ENCODE measurements at regions not wholly inside any gene's neighbourhood (a gene's known extent, or its start where the extent isn't known, plus 50 kb on each side); places are given as distances from the start of the nearest gene placed in this dataset.
"Not testable (repeated sequence)": the region's sequence is repeated elsewhere in the genome, so short reads cannot be mapped to it uniquely, and the experiment has no call there.

DNA sequence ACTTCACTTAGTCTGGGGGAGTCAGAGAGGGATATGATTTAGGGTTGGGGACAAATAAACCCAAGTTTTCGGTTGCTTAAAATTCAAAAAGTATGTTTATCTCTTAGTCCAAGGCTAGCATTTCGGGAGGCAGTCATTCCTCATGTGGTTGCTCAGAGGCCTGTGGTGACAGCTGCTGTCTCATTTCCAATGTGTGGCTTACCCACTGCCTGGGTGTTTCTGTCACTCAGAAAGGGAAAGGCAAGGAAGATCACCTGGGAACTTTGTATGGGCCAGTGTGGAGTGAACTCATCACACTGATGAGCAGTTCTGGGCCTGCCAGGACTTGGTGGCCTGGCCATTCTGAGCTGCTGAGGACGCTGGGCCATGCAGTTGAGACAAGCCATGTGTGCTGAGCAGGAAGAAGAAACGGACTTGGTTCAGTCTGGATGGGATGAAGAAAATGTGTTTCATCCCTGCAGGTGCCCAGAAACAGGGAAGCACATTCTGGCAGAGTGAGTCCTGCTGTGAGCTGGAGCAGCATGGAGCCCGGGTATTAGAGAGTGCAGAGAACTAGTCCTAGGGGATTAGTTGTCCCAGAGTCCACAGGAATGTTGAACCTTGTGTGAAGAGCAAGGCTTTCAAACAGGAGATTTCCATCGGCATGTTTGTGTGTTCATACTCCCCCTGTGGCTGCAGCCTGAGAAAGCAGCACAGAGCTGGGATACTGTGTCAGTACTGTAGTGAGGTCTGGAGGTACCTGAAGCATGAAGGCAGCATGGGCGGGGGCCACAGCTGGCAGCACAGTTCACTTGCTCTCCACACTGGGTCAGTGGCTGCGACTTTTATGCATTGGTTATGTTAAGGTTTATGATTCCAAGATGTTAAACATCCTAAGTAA lies 211.1 kb upstream of the IGFBP3 start:
- no peak overlapping the region for H3K4me3 Mint-ChIP-seq
- no peaks in the 10 kb centered on the region for H3K9me3 Mint-ChIP-seq
- H3K36me3 Mint-ChIP-seq = no peaks in the 10 kb centered on the region
- no peaks in the 10 kb centered on the region for H3K27me3 Mint-ChIP-seq
- no peak overlapping the region for H3K27ac Mint-ChIP-seq
- no peaks in the 10 kb centered on the region for H3K4me1 Mint-ChIP-seq
- DNase-seq = no peak

DNA sequence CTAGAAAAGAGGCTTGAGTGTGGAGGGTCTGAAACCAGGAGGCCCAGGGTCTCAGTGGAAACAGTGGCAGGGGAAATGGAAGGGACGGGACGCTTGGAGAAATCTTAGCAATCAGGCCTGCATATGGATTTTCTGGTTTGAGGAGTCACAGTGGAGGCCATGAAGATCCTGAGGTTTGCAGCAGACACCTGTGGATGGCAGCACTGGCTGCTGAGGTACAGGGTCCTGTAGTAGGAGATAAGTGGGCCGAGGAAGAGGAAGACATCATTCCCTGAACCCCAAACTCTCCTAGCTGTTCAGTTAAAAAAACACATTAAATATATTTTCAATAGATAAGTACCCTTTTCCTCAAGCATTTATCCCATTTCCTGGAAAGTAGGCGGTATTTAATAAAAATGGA lies 208.8 kb upstream of the IGFBP3 start:
- no peaks in the 10 kb centered on the region for H3K9me3 Mint-ChIP-seq
- H3K36me3 Mint-ChIP-seq = no peaks in the 10 kb centered on the region
- DNase-seq = no peak
- no peak overlapping the region for H3K4me3 Mint-ChIP-seq
- no peak overlapping the region for H3K27ac Mint-ChIP-seq
- no peaks in the 10 kb centered on the region for H3K4me1 Mint-ChIP-seq
- H3K27me3 Mint-ChIP-seq = no peaks in the 10 kb centered on the region

DNA sequence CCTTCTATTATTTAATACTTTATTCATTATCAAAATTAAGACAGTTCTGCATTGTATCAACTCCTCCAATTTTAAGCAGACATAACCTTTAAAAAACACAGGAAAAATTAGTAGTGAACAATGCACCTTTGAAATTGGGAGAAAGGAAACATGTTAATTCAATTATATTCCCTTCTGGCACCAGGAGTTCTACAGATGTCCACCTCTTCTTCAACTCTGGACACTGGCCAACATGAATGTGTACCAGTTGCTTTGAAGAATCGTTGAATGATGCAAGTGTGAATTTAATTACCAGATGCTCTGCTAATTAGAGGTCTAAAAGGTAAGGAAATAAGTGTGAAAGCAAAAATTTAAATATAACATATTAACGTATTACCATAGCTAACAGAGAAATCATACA lies 206.7 kb upstream of the IGFBP3 start:
- Mint-ChIP-seq H3K27ac (no peak overlapping the region), H3K9me3 (no peaks in the 10 kb centered on the region), H3K4me3 (no peak overlapping the region), H3K4me1 (no peaks in the 10 kb centered on the region), H3K36me3 (no peaks in the 10 kb centered on the region), H3K27me3 (no peaks in the 10 kb centered on the region)
- no peak for DNase-seq

DNA sequence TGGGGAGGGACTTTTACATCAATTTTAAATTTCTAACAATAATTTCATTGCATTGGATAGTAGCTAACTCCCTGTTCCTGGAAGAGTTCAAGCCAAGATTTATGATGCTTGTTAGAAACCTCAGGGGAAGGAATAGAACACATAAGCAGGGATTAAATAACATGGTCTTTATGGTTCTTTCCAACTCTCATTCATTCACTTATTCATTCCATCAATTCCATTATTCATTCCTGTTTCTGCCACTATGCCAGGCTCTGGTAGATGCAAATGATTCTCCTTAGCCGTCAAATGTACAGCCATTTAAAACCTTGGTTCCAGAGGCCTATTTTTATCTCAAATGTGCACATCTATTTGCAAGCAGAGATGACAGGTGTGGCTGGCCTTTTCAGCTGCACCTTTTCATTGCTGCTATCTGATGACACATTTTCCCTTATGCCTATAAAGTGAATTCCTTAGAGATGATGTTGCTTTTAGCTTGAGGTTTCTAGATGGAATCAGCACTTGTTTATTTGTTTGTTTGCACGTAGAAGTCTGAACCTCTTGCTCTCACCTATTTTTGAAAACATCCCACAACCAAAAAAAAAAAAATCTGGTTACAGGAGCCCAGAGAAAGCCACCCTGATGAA lies 205.7 kb upstream of the IGFBP3 start:
- Mint-ChIP-seq H3K27ac (no peak overlapping the region), H3K4me3 (no peak overlapping the region), H3K36me3 (no peaks in the 10 kb centered on the region), H3K9me3 (no peaks in the 10 kb centered on the region), H3K4me1 (no peaks in the 10 kb centered on the region), H3K27me3 (no peaks in the 10 kb centered on the region)
- DNase-seq = no peak

DNA sequence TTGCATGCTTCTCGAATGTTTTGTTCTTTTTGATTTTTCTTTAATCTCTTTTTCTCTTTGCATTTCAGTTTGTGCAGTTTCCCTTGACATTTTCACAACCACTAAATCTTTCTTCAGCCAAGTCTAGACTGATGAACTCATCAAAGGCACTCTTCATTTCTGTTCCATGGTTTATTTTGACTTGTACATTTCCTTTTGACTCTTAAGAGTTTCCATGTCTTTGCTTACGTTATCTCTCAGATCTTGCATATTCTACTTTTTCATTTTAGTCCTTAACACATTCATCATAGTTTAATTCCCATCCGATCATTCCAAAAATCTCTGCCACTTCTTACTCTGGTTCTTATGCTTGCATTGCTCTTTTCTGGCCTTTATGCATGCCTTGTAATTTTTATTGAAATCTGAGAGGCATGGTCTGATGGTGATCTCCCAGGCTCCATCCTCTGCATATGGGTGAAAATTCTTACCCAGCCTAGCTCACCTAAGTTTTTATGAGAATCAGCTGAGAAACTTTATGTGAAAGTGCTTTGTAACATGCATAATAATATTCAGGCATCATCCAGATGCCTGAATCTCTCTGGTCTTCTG lies 202.8 kb upstream of the IGFBP3 start:
- Mint-ChIP-seq H3K36me3 (no peaks in the 10 kb centered on the region), H3K27me3 (no peaks in the 10 kb centered on the region), H3K9me3 (no peaks in the 10 kb centered on the region), H3K4me1 (no peaks in the 10 kb centered on the region), H3K27ac (no peak overlapping the region), H3K4me3 (no peak overlapping the region)
- no peak for DNase-seq

DNA sequence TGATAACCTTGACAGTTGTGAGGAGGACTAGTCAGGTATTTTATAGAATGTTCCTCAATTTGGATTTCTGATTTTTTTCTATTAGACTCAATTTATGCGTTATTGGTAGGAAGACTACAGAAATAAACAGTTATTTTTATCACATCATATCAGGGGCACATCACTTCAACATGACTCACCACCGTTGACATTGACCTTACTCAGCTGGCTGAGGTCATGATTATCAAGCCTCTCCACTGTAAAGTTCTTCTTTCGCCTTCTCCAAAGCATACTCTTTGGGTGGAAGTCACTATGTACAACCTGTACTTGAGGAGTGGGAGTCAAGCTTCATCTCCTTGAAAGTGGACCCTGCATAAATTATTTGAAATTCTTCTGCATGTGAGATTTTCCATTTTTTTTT lies 194.3 kb upstream of the IGFBP3 start:
- H3K9me3 Mint-ChIP-seq = peaks cover 3% of the 10 kb centered on the region
- no peaks in the 10 kb centered on the region for H3K4me1 Mint-ChIP-seq
- no peak for DNase-seq
- no peaks in the 10 kb centered on the region for H3K36me3 Mint-ChIP-seq
- no peak overlapping the region for H3K4me3 Mint-ChIP-seq
- H3K27ac Mint-ChIP-seq = no peak overlapping the region
- no peaks in the 10 kb centered on the region for H3K27me3 Mint-ChIP-seq

DNA sequence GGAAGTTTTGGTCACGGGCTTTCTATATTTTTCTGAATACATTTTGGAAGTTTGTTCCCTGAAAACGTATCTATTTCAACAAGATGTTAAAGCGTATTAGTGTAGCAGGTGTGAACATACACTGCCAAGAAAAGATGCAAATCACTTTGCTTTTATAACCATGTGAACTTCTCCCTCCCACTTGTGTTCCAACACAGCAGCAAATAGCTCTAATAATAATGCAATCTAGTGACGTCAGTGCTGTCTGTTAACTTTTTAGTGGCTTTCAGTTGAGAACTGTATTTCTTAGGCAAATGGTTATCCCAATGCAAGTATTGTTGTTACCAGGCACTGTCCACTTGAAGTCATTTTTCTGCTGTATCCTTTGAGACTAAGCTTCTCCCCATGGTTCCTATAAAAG lies 188.4 kb upstream of the IGFBP3 start:
- H3K9me3 Mint-ChIP-seq = no peaks in the 10 kb centered on the region
- no peaks in the 10 kb centered on the region for H3K4me1 Mint-ChIP-seq
- no peaks in the 10 kb centered on the region for H3K27me3 Mint-ChIP-seq
- DNase-seq = no peak
- H3K4me3 Mint-ChIP-seq = no peak overlapping the region
- no peaks in the 10 kb centered on the region for H3K36me3 Mint-ChIP-seq
- H3K27ac Mint-ChIP-seq = no peak overlapping the region

DNA sequence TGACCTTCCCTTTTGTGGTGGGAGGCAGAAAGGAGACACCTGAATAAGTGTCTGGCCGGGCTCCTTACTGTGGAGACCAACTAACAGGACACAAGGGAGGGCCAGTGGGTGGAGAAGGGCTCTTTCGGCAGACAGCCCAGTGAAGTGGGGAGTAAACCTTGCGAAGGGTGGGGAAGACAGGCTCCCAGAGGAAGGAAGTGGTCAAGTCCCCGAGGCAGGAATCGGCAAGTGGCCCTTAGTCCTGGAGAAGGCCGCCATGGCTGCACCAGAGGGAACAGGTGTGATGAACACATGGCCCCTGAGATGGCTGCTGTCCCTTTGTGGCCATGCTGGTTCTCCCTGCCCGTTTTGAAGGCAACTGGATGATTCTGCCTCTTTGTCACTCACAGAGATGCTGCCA lies 187.2 kb upstream of the IGFBP3 start:
- H3K36me3 Mint-ChIP-seq = no peaks in the 10 kb centered on the region
- no peak for DNase-seq
- no peak overlapping the region for H3K27ac Mint-ChIP-seq
- no peaks in the 10 kb centered on the region for H3K4me1 Mint-ChIP-seq
- H3K4me3 Mint-ChIP-seq = no peak overlapping the region
- H3K27me3 Mint-ChIP-seq = no peaks in the 10 kb centered on the region
- H3K9me3 Mint-ChIP-seq = no peaks in the 10 kb centered on the region

DNA sequence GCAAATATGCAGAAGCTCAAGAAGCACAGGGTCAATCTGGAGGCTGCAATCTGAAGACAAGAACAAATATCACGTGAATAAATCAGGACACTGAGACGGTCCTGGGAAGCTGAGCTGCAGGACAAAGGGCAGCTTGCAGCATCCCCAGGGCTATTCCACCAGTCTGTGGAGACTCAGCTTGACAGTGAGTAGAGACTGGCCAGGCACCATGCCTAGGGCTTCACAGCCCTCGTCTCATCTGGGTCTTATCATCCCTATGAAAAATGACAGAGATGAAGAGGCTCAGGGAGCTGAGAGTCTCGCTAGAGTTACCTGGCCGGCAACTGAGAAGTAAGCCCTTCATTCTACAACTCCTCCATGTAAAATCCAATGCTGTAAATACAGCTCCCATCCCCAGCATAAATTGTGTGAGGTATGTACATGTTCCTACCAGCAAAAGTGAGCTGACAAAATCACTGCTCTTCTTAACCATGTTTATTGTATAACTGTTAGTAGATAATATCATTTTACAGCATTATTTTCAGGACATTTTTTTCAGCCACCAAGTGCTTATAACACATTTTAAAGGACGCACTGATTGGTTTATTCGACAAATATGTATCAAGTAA lies 186.6 kb upstream of the IGFBP3 start:
- Mint-ChIP-seq H3K36me3 (no peaks in the 10 kb centered on the region), H3K27me3 (no peaks in the 10 kb centered on the region), H3K4me3 (no peak overlapping the region), H3K4me1 (no peaks in the 10 kb centered on the region), H3K27ac (no peak overlapping the region), H3K9me3 (no peaks in the 10 kb centered on the region)
- DNase-seq = no peak

DNA sequence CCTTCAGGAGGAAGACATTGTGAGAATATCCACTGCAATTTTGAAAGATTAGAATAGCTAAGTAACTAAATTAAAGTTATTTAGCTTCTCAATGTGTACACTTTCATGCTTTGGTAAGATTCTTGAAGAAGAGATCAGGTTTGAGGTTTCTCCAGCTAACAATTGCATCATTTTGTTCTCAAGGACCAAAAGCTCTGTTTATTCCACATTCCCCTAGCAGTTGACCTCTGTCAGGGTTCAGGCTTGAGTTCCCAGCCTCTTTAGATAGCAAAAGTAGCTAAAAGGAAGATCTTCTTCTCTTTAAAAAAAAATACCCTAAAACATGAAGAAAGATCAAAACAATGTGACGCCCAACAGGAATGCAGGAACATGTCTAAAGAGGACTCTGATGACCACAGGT lies 179.4 kb upstream of the IGFBP3 start:
- H3K4me3 Mint-ChIP-seq = no peak overlapping the region
- no peaks in the 10 kb centered on the region for H3K9me3 Mint-ChIP-seq
- H3K27me3 Mint-ChIP-seq = no peaks in the 10 kb centered on the region
- H3K4me1 Mint-ChIP-seq = no peaks in the 10 kb centered on the region
- H3K36me3 Mint-ChIP-seq = no peaks in the 10 kb centered on the region
- H3K27ac Mint-ChIP-seq = no peak overlapping the region
- no peak for DNase-seq

DNA sequence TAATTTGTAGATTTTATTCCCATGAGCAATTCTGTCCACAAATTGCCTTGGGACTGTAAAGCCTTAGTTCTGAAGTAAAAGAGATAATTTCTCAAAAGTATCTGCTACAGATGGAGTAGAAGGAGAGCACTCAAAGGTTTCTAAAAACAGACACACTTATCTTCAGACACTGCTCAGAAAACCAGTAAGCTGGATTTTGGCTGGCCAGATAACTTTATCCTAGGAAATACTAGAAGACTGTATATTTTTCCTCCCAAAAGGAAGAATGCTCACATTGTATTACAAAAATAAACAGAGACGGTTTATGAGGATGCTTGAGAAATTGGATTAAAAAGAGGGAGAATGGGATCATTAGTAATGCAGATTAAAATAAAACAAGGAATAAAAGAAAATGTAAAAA lies 178.0 kb upstream of the IGFBP3 start:
- H3K27me3 Mint-ChIP-seq = no peaks in the 10 kb centered on the region
- no peak for DNase-seq
- no peak overlapping the region for H3K4me3 Mint-ChIP-seq
- H3K27ac Mint-ChIP-seq = no peak overlapping the region
- H3K4me1 Mint-ChIP-seq = no peaks in the 10 kb centered on the region
- H3K9me3 Mint-ChIP-seq = no peaks in the 10 kb centered on the region
- H3K36me3 Mint-ChIP-seq = no peaks in the 10 kb centered on the region

DNA sequence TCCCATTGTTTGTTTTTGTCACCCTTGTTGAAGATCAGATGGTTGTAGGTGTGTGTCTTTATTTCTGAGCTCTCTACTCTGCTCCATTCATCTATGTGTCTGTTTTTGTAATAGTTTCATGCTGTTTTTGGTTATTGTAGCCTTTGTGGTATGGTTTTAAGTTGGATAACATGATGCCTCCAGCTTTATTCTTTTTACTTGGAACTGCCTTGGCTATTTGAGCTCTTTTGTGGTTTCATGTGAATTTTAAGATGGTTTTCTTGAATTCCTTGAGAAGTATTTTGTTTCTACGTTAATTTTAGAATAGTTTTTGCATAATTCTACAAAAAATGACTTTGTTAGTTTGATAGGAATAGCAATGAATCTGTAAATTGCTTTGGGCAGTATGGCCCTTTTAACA lies 170.0 kb upstream of the IGFBP3 start:
- H3K4me1 Mint-ChIP-seq = no peaks in the 10 kb centered on the region
- no peaks in the 10 kb centered on the region for H3K36me3 Mint-ChIP-seq
- no peak overlapping the region for H3K4me3 Mint-ChIP-seq
- no peak for DNase-seq
- H3K27me3 Mint-ChIP-seq = peaks cover 3% of the 10 kb centered on the region
- H3K9me3 Mint-ChIP-seq = peaks cover 5% of the 10 kb centered on the region
- no peak overlapping the region for H3K27ac Mint-ChIP-seq

DNA sequence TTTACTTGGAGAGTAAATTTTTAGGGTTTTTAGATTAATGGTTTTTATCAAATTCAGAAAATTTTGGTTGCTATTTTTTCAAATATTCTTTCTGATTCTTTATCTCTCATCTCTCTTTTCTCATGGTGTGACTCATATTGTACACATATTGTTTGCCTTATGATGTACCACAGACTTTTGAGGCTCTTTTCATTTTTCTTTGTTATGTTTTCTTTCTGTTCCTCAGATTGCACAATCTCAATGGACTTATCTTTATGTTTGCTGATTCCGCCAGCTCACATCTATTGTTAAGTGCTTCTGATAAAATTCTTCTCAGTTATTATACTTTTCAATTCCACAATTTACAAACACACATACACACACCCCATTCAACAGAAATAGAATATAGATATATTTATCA lies 168.2 kb upstream of the IGFBP3 start:
- H3K4me1 Mint-ChIP-seq = no peaks in the 10 kb centered on the region
- H3K4me3 Mint-ChIP-seq = no peak overlapping the region
- peaks cover 3% of the 10 kb centered on the region for H3K27me3 Mint-ChIP-seq
- no peak for DNase-seq
- H3K9me3 Mint-ChIP-seq = peaks cover 9% of the 10 kb centered on the region
- H3K27ac Mint-ChIP-seq = no peak overlapping the region
- H3K36me3 Mint-ChIP-seq = no peaks in the 10 kb centered on the region

DNA sequence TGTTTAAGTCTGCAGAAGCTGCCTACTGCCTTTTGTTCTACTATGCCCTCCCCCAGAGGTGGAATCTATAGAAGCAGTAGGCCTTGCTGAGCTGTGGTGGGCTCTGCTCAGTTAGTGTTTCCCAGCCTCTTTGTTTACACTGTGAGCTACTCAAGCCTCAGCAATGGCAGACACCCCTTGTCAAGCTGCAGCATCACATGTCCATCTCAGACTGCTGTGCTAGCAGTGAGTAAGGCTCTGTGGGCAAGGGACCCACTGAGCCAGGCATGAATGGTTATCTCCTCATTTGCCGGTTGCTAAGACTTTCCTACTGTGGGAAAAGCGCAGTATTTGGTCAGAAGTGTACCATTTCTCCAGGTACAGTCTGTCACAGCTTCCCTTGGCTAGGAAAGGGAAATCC lies 167.4 kb upstream of the IGFBP3 start:
- H3K4me3 Mint-ChIP-seq, DNase-seq, H3K9me3 Mint-ChIP-seq, H3K27ac Mint-ChIP-seq, H3K27me3 Mint-ChIP-seq, H3K4me1 Mint-ChIP-seq, H3K36me3 Mint-ChIP-seq: not testable (repeated sequence)

DNA sequence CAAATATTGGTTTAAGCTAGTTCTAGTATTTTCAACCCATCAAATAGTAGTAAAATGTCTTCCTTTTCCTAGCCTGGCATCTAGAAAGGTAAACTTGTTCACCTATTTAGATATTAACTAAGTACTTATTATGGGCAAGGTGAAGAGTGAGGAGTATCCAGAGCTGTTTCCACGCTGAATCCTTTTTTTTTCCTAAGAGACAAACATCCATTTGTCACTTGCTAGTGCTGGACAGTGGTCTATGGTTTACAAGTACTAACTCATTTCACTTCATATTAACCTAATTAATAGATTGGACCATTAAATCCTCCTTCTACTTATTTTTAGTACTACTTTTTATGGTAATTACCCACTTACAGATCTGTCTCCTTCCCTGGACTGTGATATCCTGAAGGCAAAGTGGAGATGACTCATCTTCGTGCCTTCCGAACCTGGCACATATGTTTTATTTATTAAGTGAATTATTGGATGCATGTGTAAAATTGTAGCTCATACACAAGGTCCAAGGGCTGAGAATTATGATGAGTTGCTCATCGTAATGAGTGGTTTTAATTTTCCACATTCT lies 159.6 kb upstream of the IGFBP3 start:
- no peak overlapping the region for H3K4me3 Mint-ChIP-seq
- no peak for DNase-seq
- no peaks in the 10 kb centered on the region for H3K4me1 Mint-ChIP-seq
- H3K36me3 Mint-ChIP-seq = no peaks in the 10 kb centered on the region
- H3K27me3 Mint-ChIP-seq = no peaks in the 10 kb centered on the region
- H3K27ac Mint-ChIP-seq = no peak overlapping the region
- peaks cover 2% of the 10 kb centered on the region for H3K9me3 Mint-ChIP-seq
